ENCODE measurements at regions not wholly inside any gene's neighbourhood (a gene's known extent, or its start where the extent isn't known, plus 50 kb on each side); places are given as distances from the start of the nearest gene placed in this dataset.

DNA sequence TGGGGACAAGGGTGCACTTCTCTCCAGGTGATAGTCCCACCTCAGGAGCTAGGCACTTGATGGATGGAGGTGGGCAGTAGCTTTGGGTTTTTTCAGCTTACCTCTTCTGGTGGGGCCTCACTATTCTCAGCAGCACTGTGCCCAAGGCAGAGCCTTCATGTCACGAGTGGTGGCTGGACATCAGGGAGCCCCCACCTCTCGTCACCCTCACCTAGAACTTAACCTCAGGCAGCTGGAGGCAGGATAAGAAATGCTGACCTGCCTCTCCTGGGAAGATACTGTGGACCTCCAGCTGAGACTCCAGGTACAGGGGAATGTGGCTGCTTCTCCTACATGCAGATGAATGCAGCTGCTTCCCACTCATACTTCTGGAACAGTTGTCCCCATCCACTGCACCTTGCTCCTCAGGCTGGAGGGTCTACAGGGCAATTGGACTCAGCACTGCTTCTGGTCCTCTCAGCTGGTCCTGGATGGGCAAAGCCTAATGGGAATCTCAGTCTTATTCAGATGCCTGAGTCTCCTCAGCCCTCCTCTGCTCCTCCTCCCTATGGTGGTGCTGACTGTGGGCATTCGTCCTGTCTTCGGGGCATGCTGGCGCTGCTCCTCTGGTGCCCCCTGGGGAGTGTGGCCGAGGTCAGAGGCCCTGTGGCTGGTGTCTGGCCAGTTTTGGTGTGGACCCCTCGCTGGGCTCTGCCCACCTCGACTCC, 129.9 kb downstream of the KLF13 start:
- DNase-seq, result no peak

DNA sequence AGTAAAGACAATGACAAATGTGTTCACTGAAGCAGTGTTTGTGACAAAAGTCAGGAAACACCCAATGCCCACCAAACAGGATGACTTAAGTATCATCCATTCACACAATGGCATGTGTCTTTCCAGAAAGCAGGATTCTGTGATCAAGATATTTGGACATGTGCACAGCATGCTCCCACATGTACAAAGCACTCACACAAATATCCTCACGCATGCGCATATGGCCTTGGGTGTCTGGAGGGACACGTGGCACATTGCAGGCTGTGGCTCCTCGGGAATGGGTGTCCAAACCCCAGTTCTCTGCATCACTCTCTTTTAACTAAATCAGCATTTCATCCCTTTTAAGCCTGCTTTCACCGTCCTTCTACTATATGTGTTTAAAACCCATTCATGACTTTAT, 130.5 kb downstream of the KLF13 start:
- DNase-seq, result no peak

DNA sequence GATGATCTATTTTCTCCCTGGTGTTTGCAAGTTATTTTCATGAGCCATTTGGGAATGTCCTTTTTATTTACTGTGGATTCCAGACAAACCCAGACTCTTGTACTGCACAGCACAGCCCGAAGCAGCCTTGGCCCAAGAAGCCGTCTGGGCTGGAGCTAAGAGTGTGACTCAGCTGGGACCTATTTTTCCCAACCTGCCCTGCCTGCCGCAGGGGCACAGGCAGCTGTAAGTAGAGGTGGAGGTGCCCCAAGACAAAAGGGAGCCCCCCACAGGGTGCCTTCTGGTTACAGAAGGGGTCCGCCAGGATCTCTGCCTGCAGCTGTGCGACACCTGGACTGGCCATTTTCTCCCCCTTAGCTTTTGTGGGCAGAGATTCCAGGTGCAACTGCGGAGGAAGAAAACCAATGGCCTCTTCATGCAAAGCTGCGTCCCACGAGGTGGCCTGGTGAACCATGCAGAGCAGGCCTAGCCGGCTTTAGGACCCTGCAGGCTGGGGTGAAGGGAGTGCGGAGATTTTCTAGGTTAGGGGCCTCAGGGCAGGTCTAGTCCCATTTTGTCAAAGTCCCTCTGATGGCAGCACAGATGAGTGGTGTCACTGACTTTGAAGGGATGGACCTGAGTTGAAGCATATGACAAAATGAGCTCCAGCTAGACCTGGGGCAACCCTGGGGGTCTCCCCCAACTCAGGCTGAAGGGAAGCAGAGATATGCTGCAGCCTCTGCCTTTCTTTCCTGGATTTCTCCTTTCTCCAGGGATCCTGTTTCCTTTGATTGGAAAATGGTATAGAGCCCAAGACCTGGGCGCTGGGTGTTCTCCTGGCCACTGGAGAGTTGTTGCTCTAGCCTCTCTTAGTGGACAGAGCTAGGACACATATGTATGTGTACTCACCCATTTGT, 131.2 kb downstream of the KLF13 start:
- DNase-seq, result no peak

DNA sequence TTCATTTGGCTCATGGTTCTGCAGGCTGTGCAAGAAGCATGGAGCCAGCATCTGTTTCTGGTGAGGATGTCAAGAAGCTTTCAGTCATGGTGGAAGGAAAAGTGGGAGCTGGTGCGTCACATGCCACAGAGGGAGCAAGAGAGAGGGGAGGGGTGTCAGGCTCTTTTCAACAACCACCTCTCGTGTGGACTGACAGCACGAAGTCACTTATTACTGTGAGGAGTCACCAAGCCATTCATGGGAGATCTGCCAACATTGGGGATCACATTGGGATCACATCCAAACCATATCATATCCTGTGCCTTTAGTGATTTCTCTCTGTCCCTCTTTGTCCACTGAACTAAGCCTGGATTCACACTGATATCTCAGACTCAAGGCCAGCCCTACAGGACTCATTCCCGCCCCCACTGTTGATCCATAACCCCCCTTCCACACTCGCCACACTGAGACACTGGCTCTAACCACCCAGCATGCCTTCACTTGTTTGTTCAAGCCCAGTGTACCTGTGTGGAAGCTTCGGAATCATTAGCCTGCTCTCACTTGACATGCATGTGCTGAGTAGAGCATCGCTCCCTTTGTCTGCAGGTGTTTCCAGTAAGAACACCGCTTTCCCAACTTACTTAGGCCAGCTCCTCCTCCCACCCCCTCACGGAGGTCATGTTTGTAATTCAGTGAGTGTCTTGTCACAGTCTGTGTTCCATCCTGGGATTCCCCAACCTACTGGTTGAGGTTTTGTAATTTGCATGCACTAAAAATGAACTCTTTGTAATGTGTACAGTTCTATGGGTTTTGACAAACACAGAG, 132.2 kb downstream of the KLF13 start:
- no peak for DNase-seq

DNA sequence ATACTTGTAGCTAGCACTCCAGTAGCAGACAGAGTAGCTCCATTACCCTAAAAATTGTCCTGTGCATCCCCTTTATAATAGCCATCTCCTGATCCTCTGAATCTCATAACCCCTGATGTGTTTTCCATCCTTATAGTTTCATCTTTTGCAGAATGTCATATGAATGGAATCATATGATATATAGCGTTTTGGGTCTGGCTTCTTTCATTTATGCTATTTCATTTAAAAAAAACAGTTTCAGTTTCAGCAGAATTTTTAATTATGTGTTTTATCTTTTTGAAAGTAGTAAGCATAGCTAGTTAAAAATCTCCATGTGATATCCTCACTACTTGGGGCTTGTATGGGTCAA, 132.7 kb downstream of the KLF13 start:
- DNase-seq, result no peak

DNA sequence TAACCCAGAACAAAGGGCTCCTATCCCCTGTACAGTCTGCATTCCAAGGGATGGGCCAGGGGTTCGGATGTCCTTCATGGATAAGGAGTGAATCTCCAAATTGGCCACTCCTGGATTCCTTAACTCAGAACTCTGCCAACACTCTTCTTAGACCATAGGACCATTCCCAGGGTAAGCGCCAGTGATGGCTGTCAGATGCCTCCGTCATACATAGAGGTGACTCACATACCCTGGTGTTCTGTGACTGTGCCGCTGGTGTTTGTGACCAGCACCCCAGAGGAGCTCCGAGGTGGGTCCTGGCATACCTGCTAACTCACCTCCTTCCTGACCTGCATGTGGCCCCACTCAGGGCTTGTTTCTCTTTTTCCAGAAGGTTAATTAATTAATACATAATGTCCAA, 134.7 kb downstream of the KLF13 start:
- DNase-seq, result no peak

DNA sequence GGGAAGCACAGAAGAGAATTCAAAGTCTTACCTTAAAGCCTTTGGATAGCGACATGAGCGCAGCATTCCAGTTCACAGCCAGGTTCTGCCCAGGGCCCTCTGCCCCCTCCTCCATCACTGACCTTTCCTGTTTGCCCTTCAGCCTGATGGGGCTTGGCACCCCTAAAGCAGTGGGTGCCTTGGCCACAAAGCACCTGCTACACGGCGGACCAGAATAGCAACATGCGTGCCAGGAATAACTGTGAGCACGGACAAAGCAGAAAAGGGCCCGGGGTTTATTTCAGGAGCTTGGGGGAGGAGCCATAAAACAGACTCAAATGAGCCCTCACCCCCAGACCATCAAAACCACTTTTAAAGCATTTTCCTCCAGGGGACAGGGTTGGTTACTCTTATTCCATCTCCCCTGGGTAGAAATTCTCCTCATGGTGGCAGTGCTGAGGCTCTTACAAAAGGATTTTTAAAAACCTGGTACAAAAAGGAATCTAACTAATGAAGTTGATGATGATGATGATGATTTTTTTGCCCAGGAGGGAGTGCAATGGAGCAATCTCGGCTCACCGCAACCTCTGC, 135.4 kb downstream of the KLF13 start:
- no peak for DNase-seq

DNA sequence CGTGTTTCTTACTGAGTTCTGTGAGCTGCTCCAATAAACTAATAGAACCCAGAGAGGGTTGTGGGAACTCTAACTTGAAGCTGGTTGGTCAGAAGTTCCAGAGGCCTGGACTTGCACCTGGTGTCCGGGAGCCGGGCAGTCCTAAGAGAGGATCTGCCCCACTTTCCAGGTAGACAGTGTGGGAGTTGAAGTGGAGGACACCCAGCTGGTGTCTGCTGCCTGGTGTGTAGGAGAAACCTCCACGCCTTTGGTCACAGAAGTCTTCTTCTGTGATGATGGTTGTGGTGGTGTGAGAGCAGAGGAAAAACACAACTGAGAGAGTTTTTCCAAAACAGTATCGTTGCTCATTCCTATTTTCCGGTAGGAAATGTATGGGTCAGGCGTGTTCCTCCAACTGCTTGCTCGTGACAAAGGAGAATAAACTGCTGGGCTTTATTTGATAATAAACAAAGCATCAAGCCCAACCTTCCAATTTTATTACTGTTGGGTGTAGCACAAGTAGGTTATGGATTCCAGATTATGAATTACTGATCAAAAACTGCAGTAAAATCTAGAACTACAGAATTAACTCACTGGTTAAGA, 137.0 kb downstream of the KLF13 start:
- no peak for DNase-seq

DNA sequence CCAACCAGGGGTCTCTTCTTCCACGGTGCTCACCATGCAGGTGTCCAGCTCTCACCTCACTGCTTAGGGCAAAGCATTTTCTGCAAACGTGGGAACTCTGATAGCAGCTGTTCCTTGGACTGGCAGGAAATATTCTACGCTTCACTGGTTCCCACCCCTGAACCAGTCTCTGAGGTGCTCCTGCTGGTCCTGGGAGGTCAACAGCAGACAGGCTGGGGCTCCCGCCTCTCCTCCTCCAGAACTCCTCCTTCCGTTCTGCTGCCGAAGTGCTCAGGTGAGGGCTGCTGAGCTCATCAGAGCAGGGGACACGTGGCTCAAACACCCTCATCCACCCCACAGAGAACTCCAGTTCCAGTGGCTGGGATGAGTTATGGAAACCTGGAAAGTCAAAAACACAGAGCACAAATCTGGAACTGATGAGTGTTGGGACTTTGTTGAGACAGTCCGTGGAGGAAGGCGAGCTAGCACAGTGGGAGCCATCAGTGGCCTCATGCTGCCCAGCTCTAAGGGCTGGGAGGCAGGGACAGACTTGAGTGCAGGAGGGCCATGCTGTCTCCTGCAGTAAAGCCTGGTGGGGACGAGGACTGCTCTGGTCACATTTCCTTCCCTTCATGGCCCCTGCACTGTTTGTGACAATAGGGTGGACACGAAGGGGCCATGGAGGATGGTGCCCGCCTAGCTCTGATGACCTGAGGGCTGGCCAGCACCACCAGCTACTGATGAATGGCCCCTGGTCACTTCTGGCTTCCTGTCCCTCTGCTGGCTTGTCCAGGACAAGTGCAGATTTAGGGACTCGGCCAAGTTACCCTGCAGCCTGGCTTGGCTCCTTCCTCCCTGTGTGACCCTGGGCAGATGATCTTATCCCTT, 137.8 kb downstream of the KLF13 start:
- DNase-seq, result no peak

DNA sequence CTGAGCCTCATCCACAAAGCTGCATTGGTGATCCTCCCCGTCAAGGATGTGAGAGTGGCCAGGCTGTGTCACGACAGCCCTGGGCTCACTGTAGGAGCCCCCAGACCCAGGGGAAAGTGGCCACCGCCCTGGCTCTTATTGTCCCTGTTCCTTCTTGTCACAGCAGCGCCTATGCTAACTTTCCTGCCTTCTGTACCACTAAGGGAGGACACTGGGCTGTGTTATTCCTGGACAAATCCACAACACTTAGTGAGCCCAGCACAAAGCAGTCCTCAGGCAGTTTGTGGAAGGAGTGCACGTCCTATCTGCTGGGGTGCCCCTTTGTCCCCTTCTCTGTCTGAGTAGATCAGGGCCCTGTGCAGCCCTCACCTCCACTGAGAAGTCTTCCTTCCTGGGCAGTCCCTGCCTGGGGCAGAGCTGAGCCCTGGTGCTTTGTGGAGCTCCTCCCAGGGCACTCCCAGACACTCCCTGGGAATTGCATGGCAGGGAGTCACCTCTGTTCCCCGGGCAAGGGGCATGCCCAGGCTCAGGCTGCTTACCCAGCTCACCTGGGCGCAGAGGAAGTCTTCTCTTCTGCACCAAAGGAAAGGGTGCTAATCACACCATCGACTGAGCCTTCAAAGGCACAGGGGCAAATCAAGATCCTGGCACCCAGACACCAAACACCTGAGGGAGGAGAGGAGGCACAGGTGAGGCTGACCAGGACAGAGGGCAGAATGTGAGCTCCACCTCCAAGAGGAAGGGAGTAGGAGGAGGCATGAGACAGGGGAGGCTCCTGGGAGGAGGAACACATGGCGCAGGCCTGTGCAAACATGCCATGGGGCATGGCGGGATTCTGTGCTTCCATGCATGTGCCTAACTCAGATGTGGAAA, 138.7 kb downstream of the KLF13 start:
- DNase-seq, result no peak

DNA sequence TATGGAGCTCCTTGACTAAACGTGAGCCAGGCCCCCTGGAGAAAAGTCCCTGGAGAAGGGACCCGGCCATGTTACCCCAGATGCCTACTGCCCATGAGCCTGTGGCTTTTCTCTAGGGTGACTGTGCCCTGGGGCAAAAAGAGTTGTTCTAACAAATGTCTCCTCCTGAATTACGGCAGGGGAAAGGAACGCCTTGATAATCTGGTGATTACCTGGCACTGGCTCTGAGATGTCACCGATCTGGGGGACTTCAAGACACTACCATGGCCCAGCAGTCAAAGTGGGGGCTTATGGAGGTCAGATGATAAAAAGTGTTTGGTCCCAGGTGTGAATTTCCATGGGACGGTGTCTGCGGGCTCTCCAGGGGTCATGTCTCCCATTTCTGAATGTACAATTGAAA, 140.7 kb downstream of the KLF13 start:
- DNase-seq, result no peak

DNA sequence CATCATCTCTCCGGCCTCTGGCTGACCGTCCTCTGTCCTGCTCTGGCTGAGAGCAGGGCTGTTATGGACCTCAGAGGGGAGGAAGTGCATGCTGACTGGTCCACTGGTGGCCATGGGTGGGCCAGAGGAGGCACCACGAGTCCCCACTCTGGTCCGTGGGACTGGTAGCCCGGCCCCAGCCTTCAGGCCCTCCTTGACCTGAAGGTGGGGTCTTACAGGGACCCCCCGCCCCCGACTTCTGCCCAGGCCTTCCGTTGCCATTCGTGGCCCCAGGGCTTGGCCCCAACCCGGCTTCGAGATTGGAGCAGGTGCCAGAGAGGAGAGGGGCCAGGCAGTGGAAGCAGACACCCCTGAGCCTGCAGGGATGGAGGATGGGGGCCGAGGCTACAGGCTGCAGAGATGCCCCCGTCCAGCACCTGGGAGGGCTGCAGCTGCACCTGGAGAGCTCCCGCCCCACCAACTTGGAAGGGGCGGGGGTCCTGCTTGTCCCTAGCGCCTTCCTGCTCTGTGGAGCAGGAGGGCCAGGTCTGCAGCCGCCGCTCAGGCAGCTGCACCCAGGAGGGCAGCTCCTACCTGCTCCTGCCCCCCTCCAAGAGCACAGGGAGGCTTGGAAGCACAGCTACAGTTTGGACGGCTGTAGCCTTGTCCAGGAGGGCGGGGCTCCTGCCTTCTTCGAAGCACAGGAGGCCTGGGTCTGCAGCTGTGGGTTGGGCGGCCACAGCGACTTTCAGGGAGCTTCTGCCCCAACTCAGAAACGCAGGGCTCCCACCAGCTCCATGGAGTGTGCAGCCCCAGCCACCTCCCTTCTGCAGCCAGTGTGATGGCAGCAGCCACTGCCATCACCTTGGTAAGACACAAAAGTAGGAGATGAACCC, 142.5 kb downstream of the KLF13 start:
- DNase-seq, result no peak

DNA sequence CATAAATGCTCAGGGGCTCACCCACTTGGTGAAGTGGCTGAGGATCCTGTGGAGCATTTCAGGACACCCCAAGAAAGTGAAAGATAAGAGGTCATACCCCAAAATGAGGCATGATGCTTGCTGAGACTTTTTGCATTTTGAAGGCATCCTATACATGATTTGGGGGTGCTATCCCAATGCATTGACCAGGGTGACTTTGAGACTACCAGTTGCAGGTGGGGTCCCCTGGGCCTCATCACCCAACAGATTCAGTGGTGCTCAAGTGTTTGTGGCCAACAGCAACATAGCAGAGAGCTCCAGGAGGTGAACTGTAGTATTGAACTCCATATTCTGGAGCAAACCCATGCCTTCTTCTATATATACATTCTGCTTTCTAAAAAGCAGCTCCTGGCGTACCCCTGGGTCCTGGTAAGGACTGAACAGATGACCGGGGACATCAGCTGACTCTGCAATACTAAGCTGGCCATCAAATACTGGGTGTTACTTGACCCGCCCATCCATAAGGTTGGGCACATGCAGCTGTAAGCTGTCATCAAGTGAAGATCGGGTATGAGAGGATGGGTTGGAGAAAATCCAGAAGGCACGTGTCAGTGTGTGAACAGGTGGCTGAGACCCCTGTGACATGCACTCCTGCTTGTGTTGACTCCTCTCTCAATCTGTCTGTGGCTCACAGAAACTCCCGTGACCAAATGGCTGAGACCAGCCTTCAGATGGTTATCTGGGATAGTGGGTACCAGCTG, 143.3 kb downstream of the KLF13 start:
- DNase-seq, result no peak

DNA sequence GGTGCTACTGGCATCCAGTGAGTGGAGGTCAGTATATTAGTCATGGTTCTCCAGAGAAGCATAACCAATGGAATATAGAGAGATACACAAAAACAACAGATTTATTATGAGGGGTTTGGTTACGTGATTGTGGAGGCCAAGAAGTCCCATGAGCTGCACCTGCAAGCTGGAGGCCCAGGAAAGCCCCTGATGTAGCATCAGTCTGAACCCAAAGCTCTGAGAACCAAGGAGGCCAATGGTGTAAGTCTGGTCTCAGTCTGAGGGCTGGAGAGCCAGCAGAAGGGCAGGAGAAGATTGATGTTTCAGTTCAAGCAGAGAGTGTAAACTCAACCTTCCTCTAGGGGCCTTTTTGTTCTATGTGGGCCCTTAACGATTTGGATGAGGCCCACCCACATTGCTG, 144.1 kb downstream of the KLF13 start:
- DNase-seq, result no peak

DNA sequence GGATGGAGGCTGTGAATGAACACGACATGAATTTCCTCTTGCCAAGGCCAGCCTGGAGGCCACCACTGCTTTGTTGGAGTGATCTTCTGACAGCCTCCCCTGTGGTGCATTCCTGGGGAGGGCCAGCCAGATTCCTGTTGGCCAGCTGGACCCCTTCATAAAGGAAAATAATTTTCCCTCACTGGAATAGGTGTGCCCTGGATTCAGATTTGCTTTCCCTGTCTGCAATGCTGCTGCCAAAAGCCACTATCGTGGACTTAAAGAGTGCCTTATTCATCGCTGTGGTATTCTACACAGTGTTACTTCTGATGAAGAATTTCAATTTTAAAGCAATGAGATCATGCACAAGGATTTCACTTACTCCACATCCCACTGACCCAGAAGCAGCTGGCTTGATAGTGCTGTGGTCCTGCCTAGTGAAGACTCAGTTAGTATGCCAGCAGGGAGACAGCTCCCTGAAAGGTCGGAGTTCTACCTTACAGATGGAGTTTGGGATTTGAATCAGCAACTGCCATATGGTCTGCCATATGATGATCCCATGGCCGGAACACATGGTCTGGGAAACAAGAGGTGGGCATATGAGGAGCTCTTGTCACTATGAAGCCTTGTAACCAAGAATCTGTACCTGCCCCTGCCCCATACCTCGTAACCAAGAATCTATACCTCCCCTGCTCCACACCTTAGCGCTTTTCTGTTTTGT, 145.2 kb downstream of the KLF13 start:
- no peak for DNase-seq

DNA sequence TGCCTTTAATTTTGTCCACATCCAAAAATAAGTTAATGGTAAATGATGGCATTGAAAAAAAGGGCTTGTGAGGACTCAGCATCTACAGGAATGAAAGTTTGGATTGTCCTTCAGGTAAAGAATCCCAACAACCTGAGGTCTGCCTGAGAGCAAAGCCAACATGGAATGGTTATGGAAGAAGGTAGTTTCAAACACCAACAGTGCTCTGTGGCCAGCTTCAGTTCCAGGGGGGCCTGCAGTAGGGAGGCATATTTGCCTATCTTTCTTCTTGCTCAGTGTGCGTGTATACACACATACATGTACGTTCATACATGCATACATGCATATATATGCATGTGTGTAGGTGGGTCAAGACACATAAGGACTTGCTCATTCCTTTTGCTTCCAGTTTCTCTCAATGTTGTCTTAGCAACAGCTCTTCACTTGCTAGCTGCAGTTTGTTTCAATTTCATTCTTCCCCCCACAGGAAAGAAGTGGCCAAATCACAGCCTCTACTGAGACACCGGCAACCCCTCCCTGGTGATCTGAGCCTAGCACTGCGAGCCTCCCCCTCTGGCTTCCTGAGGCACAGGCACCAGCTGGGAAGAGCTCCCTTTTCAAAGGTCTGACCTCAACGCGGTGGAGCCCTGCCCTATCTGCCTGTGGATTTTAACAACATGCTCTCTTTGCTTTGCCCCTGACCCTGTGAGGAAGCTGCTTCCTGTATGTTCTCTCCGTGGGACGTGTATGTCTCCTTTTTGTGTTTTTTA, 146.2 kb downstream of the KLF13 start:
- no peak for DNase-seq

DNA sequence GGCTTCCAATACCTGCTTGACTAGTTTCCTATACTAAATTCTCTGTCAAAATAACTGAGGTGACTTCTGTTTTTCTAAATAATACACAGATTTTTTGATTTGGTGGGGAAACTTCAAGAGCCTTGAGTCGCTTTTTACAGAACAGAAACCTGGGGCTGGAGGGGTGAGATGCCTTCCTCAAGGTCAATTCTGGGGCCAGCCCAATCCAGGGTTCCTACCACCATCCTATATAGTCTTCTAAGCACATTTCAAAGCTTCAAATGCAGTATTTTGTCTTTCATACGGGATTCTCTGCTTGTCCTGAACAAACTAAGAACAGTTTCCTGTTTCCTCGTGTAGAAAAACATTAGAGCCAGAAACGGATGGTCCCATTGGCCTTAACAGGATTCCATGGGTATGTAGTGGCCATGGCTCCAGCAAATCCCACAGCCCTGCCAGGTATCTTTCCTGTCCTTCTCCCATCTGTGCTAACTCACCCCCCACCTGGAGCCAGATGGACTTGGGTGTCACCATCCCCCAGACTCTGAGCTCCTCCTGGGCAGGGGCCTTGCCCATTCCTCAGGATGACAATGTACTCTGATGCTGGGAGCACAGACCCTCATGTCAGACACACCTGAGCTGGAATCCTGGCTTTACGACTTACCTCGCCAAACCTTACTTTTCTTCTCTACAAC, 146.9 kb downstream of the KLF13 start:
- no peak for DNase-seq

Measured in KG1 (cell line).